Body of pancreas (tissue), 4 donors: ENCODE measurements at regions not wholly inside any gene's neighbourhood (a gene's known extent, or its start where the extent isn't known, plus 50 kb on each side); places are given as distances from the start of the nearest gene placed in this dataset.
A peak's percentile ranks its signal among the peaks of the same experiment; 100 is the strongest.

ENCODE experiments used
- ATAC-seq: fragments of 150-250 bp; one replicate; pipeline ENCODE4 v1.9.1; 2016
- DNase-seq, 4 donors: peaks; one replicate each; pipeline ENCODE4 v3.0.0-alpha.2; 2019
- H3K27ac ChIP-seq, 4 donors: fragments of 200-600 bp; sonication (generic); 1 replicate in 3 of 4; 2 replicates in 1 of 4; pipeline versions ENCODE4 v1.5.1 to v1.6.1; 2016 to 2019; ENCODE audit warnings: mild to moderate bottlenecking in 1 of 4, mixed read lengths in 1 of 4, moderate library complexity in 1 of 4
- H3K27me3 ChIP-seq, 2 donors: fragments of 200-600 bp; sonication (generic); one replicate each; pipeline ENCODE4 v1.6.0; 2016; ENCODE audit warnings: mild to moderate bottlenecking in 1 of 2
- H3K36me3 ChIP-seq, 2 donors: fragments of 200-600 bp; sonication (generic); replicated peaks in 1 of 2; 2 replicates each; pipeline ENCODE4 v1.5.1; 2016; ENCODE audit warnings: low read depth in 2 of 2; ENCODE audit not compliant: insufficient read depth in 1 of 2
- H3K4me1 ChIP-seq: fragments of 200-600 bp; sonication (generic); one replicate; pipeline ENCODE4 v1.6.0; 2016
- H3K4me3 ChIP-seq, 2 donors: fragments of 200-600 bp; sonication (generic); 1 replicate in 1 of 2; 2 replicates in 1 of 2; pipeline ENCODE4 v1.5.1; 2016 to 2019
- H3K9me3 ChIP-seq, 3 donors: fragments of 200-600 bp; sonication (generic); 1 replicate in 2 of 3; 2 replicates in 1 of 3; pipeline ENCODE4 v1.5.1; 2016
- CTCF ChIP-seq, 7 experiments: fragments of 450-650 bp in 4 of 7; fragments of 200-600 bp in 3 of 7; sonication (generic) in 3 of 7; IDR thresholded peaks; one replicate each; pipeline ENCODE4 v1.5.1; 2016 to 2019; ENCODE audit warnings: antibody characterized with exemption in 7 of 7
- POLR2A ChIP-seq, 3 donors: fragments of 450-650 bp; IDR thresholded peaks; one replicate each; pipeline ENCODE4 v1.6.1; 2016; ENCODE audit warnings: antibody characterized with exemption in 3 of 3, mild to moderate bottlenecking in 2 of 3
- WGBS, 2 donors: methylation state at CpG; one replicate each; pipeline ENCODE4 v1.1.5; 2017; 5-methylcytosine and 5-hydroxymethylcytosine counted together
- intact Hi-C: fragments of 100-400 bp; cut with DNase I; formaldehyde crosslinking; loops from one replicate; pipeline ENCODE4 v1.15.1; 2023

- H3K4me3 ChIP-seq, result no peak overlapping the region
- TF ChIP-seq POLR2A (IDR thresholded peaks at IDR 0.05), result no peak
- no peak for TF ChIP-seq CTCF (IDR thresholded peaks at IDR 0.05)
- H3K27me3 ChIP-seq, result no peaks in the 10 kb centered on the region
- no peaks in the 10 kb centered on the region for H3K4me1 ChIP-seq
- no peaks in the 10 kb centered on the region for H3K9me3 ChIP-seq
- no peaks in the 10 kb centered on the region for H3K36me3 ChIP-seq
- H3K27ac ChIP-seq, result no peak overlapping the region
- peak; percentile 28 for ATAC-seq
- WGBS, 2 donors, result 43 to 45% methylated on average over 13 to 25 of the region's 25 CpGs
- intact Hi-C loops, result no loop called here
- peak in 1 of 4 donors; percentile 17 for DNase-seq
These were observed 99.0 kb downstream of the OLFM1 start for GRCh38 chr9:135186248-135187164.

- Histone ChIP-seq H3K27ac (no peak overlapping the region), H3K27me3 (no peaks in the 10 kb centered on the region), H3K36me3 (no peaks in the 10 kb centered on the region), H3K4me3 (no peak overlapping the region), H3K9me3 (no peaks in the 10 kb centered on the region), H3K4me1 (no peaks in the 10 kb centered on the region)
- ATAC-seq (no peak), DNase-seq (no peak)
- TF ChIP-seq CTCF (IDR thresholded peaks at IDR 0.05) (no peak), POLR2A (IDR thresholded peaks at IDR 0.05) (no peak)
- intact Hi-C loops, result no loop called here
- WGBS, 2 donors, result 53 to 74% methylated on average over 14 of the region's 14 CpGs
These were observed 99.9 kb downstream of the OLFM1 start for GRCh38 chr9:135187365-135187764.

- no peaks in the 10 kb centered on the region for H3K4me1 ChIP-seq
- no peaks in the 10 kb centered on the region for H3K36me3 ChIP-seq
- TF ChIP-seq CTCF (IDR thresholded peaks at IDR 0.05) (no peak), POLR2A (IDR thresholded peaks at IDR 0.05) (no peak)
- H3K27me3 ChIP-seq, result no peaks in the 10 kb centered on the region
- WGBS, 2 donors, result 83 to 85% methylated on average over 9 of the region's 9 CpGs
- DNase-seq (no peak), ATAC-seq (no peak)
- no peak overlapping the region for H3K27ac ChIP-seq
- no peaks in the 10 kb centered on the region for H3K9me3 ChIP-seq
- H3K4me3 ChIP-seq, result no peak overlapping the region
- intact Hi-C loops, result no loop called here
These were observed 101.2 kb downstream of the OLFM1 start for GRCh38 chr9:135188681-135189151.

- H3K27ac ChIP-seq, result no peak overlapping the region
- 92 to 94% methylated on average over 5 of the region's 5 CpGs for WGBS, 2 donors
- H3K27me3 ChIP-seq, result no peaks in the 10 kb centered on the region
- DNase-seq, result no peak
- TF ChIP-seq CTCF (IDR thresholded peaks at IDR 0.05), result no peak
- no peak for TF ChIP-seq POLR2A (IDR thresholded peaks at IDR 0.05)
- no peaks in the 10 kb centered on the region for H3K36me3 ChIP-seq
- ATAC-seq, result no peak
- no peaks in the 10 kb centered on the region for H3K4me1 ChIP-seq
- intact Hi-C loops, result no loop called here
- H3K4me3 ChIP-seq, result no peak overlapping the region
- no peaks in the 10 kb centered on the region for H3K9me3 ChIP-seq
These were observed 102.0 kb downstream of the OLFM1 start for GRCh38 chr9:135189497-135189896.
